ENCODE measurements at regions not wholly inside any gene's neighbourhood (a gene's known extent, or its start where the extent isn't known, plus 50 kb on each side); places are given as distances from the start of the nearest gene placed in this dataset.

DNA sequence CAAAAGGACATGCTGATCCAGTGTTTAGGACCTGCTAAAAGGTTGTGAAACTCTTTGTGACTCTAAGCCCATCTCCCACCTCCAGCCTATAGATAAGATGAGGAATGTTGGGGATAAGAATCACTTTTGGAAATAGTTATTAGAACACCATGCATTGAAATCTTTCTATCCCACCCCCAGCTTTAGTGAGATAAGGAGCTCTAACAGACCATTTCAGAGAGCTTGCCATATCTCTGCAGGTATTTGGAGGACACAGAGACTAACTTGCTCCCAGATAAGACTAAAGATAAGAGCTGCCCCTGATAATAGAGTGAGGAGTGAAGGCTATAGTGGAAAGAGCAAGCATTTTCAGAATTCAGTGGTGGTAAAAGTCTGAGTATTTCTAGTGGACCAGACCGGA, 53.1 kb upstream of the GNB4 start:
- WGBS (ENCODE audit: missing lambda C conversion rate) = 53% methylated on average over 1 of the region's 1 CpG

GRCh38 chr3:179505534-179505933, 54.3 kb upstream of the GNB4 start:
- no peaks in the 10 kb centered on the region for H3K4me1 ChIP-seq
- TF ChIP-seq NPAS2 (CRISPR knock-in tag; IDR thresholded peaks at IDR 0.05; ENCODE audit: borderline replicate concordance) (no peak), KDM5A (IDR thresholded peaks at IDR 0.05) (no peak), MAFK (IDR thresholded peaks at IDR 0.05; ENCODE audit: partially characterized antibody) (no peak), CBX8 (IDR thresholded peaks at IDR 0.05) (no peak), RAD21 (conservative IDR thresholded peaks at IDR 0.05 in 1 of 2, IDR thresholded peaks at IDR 0.05 in 1 of 2) (no peak), ZNF302 (CRISPR knock-in tag; IDR thresholded peaks at IDR 0.05) (no peak), HOXA7 (CRISPR knock-in tag; IDR thresholded peaks at IDR 0.05) (no peak), CBX2 (IDR thresholded peaks at IDR 0.05; ENCODE audit: borderline replicate concordance, low read depth) (no peak), RCOR1 (IDR thresholded peaks at IDR 0.05; ENCODE audit: low read depth, low read length) (no peak), POLR2AphosphoS2 (conservative IDR thresholded peaks at IDR 0.05; ENCODE audit: low read length) (no peak), TFCP2L1 (CRISPR knock-in tag; IDR thresholded peaks at IDR 0.05) (no peak), GATA3 (IDR thresholded peaks at IDR 0.05; ENCODE audit: borderline replicate concordance) (no peak), HOXB13 (CRISPR knock-in tag; IDR thresholded peaks at IDR 0.05; ENCODE audit: low read depth) (no peak), POLR2A (IDR thresholded peaks at IDR 0.05; ENCODE audit: low read length) (no peak)
- TF ChIP-seq, protein P1, sequence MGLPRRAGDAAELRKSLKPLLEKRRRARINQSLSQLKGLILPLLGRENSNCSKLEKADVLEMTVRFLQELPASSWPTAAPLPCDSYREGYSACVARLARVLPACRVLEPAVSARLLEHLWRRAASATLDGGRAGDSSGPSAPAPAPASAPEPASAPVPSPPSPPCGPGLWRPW (IDR thresholded peaks at IDR 0.05) = no peak
- TF ChIP-seq, protein P2, sequence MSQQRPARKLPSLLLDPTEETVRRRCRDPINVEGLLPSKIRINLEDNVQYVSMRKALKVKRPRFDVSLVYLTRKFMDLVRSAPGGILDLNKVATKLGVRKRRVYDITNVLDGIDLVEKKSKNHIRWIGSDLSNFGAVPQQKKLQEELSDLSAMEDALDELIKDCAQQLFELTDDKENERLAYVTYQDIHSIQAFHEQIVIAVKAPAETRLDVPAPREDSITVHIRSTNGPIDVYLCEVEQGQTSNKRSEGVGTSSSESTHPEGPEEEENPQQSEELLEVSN (IDR thresholded peaks at IDR 0.05; ENCODE audit: borderline replicate concordance, low read depth) = no peak
- TF ChIP-seq, protein P3, sequence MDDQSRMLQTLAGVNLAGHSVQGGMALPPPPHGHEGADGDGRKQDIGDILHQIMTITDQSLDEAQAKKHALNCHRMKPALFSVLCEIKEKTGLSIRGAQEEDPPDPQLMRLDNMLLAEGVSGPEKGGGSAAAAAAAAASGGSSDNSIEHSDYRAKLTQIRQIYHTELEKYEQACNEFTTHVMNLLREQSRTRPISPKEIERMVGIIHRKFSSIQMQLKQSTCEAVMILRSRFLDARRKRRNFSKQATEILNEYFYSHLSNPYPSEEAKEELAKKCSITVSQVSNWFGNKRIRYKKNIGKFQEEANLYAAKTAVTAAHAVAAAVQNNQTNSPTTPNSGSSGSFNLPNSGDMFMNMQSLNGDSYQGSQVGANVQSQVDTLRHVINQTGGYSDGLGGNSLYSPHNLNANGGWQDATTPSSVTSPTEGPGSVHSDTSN (IDR thresholded peaks at IDR 0.05) = no peak
- TF ChIP-seq, protein P4, sequence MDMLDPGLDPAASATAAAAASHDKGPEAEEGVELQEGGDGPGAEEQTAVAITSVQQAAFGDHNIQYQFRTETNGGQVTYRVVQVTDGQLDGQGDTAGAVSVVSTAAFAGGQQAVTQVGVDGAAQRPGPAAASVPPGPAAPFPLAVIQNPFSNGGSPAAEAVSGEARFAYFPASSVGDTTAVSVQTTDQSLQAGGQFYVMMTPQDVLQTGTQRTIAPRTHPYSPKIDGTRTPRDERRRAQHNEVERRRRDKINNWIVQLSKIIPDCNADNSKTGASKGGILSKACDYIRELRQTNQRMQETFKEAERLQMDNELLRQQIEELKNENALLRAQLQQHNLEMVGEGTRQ (IDR thresholded peaks at IDR 0.05) = no peak
- no peak overlapping the region for H3K4me3 ChIP-seq
- H3K4me2 ChIP-seq = no peak overlapping the region
- DNase-seq (ENCODE audit: low read depth in 1 of 2, low spot score in 1 of 2) (no peak), ATAC-seq (no peak), FAIRE-seq (no peak)
- no peak overlapping the region for H3K27ac ChIP-seq
- H3K9me3 ChIP-seq = no peaks in the 10 kb centered on the region
- ChIA-PET CTCF (interaction anchor here (1.4 kb wide), 1 partner anchor 59 kb away, joined by 4 read pairs; no protein-coding TSS in a partner anchor), POLR2A (interaction anchor here (0.6 kb wide), 1 partner anchor 1084 kb away, joined by 3 read pairs; no protein-coding TSS in a partner anchor)
- WGBS (ENCODE audit: missing lambda C conversion rate) = 27% methylated on average over 4 of the region's 4 CpGs

More for the DNA sequence above, 53.1 kb upstream of the GNB4 start:
- DNase-seq (ENCODE audit: low read depth in 1 of 2, low spot score in 1 of 2) (no peak), ATAC-seq (no peak), FAIRE-seq (no peak)
- Histone ChIP-seq H3K27ac (no peak overlapping the region), H3K9me3 (no peaks in the 10 kb centered on the region), H3K4me2 (no peak overlapping the region), H3K4me1 (no peaks in the 10 kb centered on the region), H3K4me3 (no peak overlapping the region)
- TF ChIP-seq KDM1A (IDR thresholded peaks at IDR 0.05; ENCODE audit: low read depth) = no peak
- no peak for TF ChIP-seq CBX2 (IDR thresholded peaks at IDR 0.05; ENCODE audit: borderline replicate concordance, low read depth)
- no peak for TF ChIP-seq FOSB (CRISPR knock-in tag; IDR thresholded peaks at IDR 0.05)
- TF ChIP-seq HOXB5 (CRISPR knock-in tag; IDR thresholded peaks at IDR 0.05) = no peak
- TF ChIP-seq HEYL (CRISPR knock-in tag; IDR thresholded peaks at IDR 0.05) = no peak
- ChIA-PET CTCF (no interaction called here), POLR2A (no interaction called here)

GRCh38 chr3:179506792-179507191, 55.5 kb upstream of the GNB4 start:
- DNase-seq (ENCODE audit: low read depth in 1 of 2, low spot score in 1 of 2) (no peak), FAIRE-seq (no peak), ATAC-seq (no peak)
- Histone ChIP-seq H3K9me3 (no peaks in the 10 kb centered on the region), H3K4me1 (no peaks in the 10 kb centered on the region), H3K4me2 (no peak overlapping the region), H3K27ac (no peak overlapping the region), H3K4me3 (no peak overlapping the region)
- ChIA-PET CTCF (interaction anchor here (1.4 kb wide), 1 partner anchor 60 kb away, joined by 4 read pairs; no protein-coding TSS in a partner anchor), POLR2A (no interaction called here)
- 50% methylated on average over 3 of the region's 3 CpGs for WGBS (ENCODE audit: missing lambda C conversion rate)
- TF ChIP-seq RARB (CRISPR knock-in tag; IDR thresholded peaks at IDR 0.05) = no peak
- no peak for TF ChIP-seq REST (IDR thresholded peaks at IDR 0.05)
- no peak for TF ChIP-seq CHD2 (IDR thresholded peaks at IDR 0.05; ENCODE audit: low read length, partially characterized antibody)
- no peak for TF ChIP-seq EHF (CRISPR knock-in tag; IDR thresholded peaks at IDR 0.05)
- TF ChIP-seq JUNB (IDR thresholded peaks at IDR 0.05) = no peak
- no peak for TF ChIP-seq CHD4 (IDR thresholded peaks at IDR 0.05; ENCODE audit: borderline replicate concordance)
- TF ChIP-seq RNF2 (IDR thresholded peaks at IDR 0.05; ENCODE audit: borderline replicate concordance, low read depth) = no peak
- TF ChIP-seq, protein P1 (IDR thresholded peaks at IDR 0.05) = no peak

Measured in A549 (cell line).